Thyroid gland (tissue), 4 donors: ENCODE measurements at regions not wholly inside any gene's neighbourhood (a gene's known extent, or its start where the extent isn't known, plus 50 kb on each side); places are given as distances from the start of the nearest gene placed in this dataset.
"Not testable (repeated sequence)": the region's sequence is repeated elsewhere in the genome, so short reads cannot be mapped to it uniquely, and the experiment has no call there.

Experiments
- POLR2A ChIP-seq, 2 donors: fragments of 450-650 bp; IDR thresholded peaks; one replicate each; pipeline ENCODE4 v1.6.1; 2017; ENCODE audit warnings: antibody characterized with exemption in 2 of 2, mild to moderate bottlenecking in 2 of 2, moderate library complexity in 1 of 2
- TF ChIP-seq, protein P1 (sequence below), 6 experiments: fragments of 200-600 bp in 3 of 6; fragments of 450-650 bp in 3 of 6; sonication (generic) in 3 of 6; IDR thresholded peaks; one replicate each; pipeline ENCODE4 v1.5.1; 2016 to 2019; ENCODE audit warnings: antibody characterized with exemption in 6 of 6, mild to moderate bottlenecking in 2 of 6, inconsistent platforms in 1 of 6, moderate library complexity in 1 of 6

DNA sequence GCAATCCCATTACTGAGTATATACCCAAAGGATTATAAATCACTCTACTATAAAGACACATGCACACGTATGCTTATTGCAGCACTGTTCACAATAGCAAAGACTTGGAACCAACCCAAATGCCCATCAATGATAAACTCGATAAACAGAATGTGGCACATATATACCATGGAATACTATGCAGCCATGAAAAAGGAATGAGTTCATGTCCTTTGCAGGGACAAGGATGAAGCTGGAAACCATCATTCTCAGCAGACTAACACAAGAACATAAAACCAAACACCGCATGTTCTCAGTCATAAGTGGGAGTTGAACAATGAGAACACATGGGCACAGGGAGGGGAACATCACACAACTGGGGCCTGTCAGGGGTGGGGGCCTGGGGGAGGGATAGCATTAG lies 532.8 kb upstream of the AMOT start:
- TF ChIP-seq, protein P1, sequence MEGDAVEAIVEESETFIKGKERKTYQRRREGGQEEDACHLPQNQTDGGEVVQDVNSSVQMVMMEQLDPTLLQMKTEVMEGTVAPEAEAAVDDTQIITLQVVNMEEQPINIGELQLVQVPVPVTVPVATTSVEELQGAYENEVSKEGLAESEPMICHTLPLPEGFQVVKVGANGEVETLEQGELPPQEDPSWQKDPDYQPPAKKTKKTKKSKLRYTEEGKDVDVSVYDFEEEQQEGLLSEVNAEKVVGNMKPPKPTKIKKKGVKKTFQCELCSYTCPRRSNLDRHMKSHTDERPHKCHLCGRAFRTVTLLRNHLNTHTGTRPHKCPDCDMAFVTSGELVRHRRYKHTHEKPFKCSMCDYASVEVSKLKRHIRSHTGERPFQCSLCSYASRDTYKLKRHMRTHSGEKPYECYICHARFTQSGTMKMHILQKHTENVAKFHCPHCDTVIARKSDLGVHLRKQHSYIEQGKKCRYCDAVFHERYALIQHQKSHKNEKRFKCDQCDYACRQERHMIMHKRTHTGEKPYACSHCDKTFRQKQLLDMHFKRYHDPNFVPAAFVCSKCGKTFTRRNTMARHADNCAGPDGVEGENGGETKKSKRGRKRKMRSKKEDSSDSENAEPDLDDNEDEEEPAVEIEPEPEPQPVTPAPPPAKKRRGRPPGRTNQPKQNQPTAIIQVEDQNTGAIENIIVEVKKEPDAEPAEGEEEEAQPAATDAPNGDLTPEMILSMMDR (IDR thresholded peaks at IDR 0.05) = not testable (repeated sequence)
- not testable (repeated sequence) for TF ChIP-seq POLR2A (IDR thresholded peaks at IDR 0.05)
